SK-N-SH (cell line): ENCODE measurements at regions not wholly inside any gene's neighbourhood (a gene's known extent, or its start where the extent isn't known, plus 50 kb on each side); places are given as distances from the start of the nearest gene placed in this dataset.

Experiments
- GABPA ChIP-seq: IDR thresholded peaks from 2 replicates; pipeline ENCODE4 v1.4.0; 2012; ENCODE audit warnings: low read depth, mild to moderate bottlenecking
- JUND ChIP-seq: IDR thresholded peaks from 2 replicates; pipeline ENCODE4 v1.4.0; 2012
- NFIC ChIP-seq: IDR thresholded peaks from 2 replicates; pipeline ENCODE4 v1.4.0; 2012; ENCODE audit warnings: borderline replicate concordance
- RAD21 ChIP-seq: IDR thresholded peaks from 2 replicates; pipeline ENCODE4 v1.6.1; 2012; ENCODE audit warnings: mild to moderate bottlenecking, low read length
- REST ChIP-seq: IDR thresholded peaks from 2 replicates; pipeline ENCODE4 v1.6.1; 2012; ENCODE audit warnings: mild to moderate bottlenecking, low read depth, low read length, moderate library complexity
- RFX5 ChIP-seq: IDR thresholded peaks from 2 replicates; pipeline ENCODE4 v1.6.1; 2012; ENCODE audit warnings: mild to moderate bottlenecking, improper control_type of control experiment, low read length
- TAF1 ChIP-seq: IDR thresholded peaks from 2 replicates; pipeline ENCODE4 v1.6.1; 2012; ENCODE audit warnings: low read depth, mild to moderate bottlenecking, low read length, moderate library complexity, borderline replicate concordance
- TCF12 ChIP-seq: IDR thresholded peaks from 2 replicates; pipeline ENCODE4 v1.4.0; 2012
- TEAD4 ChIP-seq: IDR thresholded peaks from 2 replicates; pipeline ENCODE4 v1.4.0; 2012; ENCODE audit warnings: mild to moderate bottlenecking, borderline replicate concordance; ENCODE audit not compliant: insufficient read depth
- TF ChIP-seq, protein P1 (sequence below): fragments of 200-600 bp; sonication (generic); IDR thresholded peaks from 2 replicates; pipeline ENCODE4 v1.6.1; 2017; ENCODE audit warnings: antibody characterized with exemption, mild to moderate bottlenecking, moderate library complexity

DNA sequence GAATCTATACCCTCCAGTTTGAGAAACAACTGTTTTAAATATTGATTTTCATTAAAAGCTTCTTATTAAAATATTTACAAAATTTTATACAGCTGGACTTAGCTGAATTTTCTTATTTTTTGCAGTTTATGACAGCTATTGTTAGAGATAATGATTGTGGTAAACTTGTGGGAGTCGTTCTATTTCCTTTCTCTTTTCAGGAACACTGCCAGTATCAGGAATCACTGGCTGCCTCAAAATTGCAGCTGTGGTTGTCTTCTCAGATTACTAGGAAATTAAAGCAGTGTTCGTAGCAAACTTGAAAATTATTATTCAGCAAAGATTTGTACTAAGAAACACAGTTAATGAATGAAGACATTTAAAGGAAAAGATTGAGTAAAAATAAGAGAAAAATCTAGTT is 311.0 kb downstream of the CENPW start:
- TF ChIP-seq TCF12, result no peak
- no peak for TF ChIP-seq REST
- TF ChIP-seq, protein P1, sequence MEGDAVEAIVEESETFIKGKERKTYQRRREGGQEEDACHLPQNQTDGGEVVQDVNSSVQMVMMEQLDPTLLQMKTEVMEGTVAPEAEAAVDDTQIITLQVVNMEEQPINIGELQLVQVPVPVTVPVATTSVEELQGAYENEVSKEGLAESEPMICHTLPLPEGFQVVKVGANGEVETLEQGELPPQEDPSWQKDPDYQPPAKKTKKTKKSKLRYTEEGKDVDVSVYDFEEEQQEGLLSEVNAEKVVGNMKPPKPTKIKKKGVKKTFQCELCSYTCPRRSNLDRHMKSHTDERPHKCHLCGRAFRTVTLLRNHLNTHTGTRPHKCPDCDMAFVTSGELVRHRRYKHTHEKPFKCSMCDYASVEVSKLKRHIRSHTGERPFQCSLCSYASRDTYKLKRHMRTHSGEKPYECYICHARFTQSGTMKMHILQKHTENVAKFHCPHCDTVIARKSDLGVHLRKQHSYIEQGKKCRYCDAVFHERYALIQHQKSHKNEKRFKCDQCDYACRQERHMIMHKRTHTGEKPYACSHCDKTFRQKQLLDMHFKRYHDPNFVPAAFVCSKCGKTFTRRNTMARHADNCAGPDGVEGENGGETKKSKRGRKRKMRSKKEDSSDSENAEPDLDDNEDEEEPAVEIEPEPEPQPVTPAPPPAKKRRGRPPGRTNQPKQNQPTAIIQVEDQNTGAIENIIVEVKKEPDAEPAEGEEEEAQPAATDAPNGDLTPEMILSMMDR, result no peak
- TF ChIP-seq GABPA, result no peak
- no peak for TF ChIP-seq NFIC
- TF ChIP-seq RAD21, result no peak
- no peak for TF ChIP-seq TAF1
- TF ChIP-seq JUND, result no peak
- no peak for TF ChIP-seq RFX5
- no peak for TF ChIP-seq TEAD4
